HG03196 (cell line): ENCODE measurements at regions not wholly inside any gene's neighbourhood (a gene's known extent, or its start where the extent isn't known, plus 50 kb on each side); places are given as distances from the start of the nearest gene placed in this dataset.
"Not testable (repeated sequence)": the region's sequence is repeated elsewhere in the genome, so short reads cannot be mapped to it uniquely, and the experiment has no call there.

Experiments used
- ATAC-seq: cut with Tn5 transposase; IDR thresholded peaks from one replicate; pipeline ENCODE4 v1.9.1; 2021; ENCODE audit not compliant: unreplicated experiment

DNA sequence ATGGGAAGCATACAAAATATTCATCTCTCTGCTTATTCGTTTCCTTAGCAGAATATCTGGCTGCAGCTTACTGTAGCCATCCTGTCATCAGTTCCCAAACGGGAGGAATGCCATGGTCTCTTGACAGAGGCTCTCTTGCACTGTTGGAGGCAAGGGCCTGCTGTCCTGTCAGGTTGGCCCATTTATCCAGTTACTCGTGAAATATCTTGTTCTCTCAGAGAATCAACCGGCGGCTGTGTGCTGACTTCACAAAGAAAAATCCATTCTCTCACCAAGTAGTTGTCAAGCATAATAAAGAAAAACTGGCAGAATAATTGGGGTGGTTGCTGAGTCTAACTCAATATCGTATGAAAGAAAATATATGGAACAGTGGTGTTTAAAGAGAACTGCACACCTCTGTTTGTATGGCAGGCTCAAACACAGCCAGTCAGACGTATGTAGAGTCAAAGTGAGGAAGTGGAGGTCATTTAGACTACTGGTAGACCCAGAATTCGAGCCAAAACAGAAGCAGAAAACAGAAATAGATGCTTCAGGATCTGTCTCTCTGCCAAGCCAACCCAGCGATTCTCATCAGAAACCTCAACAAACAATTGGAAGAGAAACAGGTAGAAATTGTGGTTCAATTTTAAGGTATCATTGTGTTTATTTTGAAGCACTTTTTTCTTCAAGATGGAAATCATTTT, 349.2 kb upstream of the PRKCQ start:
- ATAC-seq: no peak

DNA sequence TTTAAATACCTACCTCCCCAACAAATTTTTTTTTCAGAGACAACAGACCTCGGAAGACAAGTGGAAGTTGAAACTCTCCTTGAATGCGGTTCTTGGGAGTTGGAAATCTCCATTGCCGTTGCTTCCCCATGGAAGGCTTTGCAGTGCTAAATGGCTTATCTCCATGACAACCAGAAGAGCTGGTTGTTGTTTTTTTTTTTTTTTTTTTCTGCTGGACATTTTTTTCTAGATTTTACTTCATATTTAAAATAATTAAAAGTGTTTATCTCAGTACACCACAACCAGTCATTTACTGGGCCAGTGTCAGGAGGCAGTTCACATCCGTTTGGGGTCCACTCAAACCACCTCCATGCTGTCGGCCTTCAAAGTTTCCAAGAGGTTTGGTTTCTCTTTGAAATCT, 348.5 kb upstream of the PRKCQ start:
- no peak for ATAC-seq

DNA sequence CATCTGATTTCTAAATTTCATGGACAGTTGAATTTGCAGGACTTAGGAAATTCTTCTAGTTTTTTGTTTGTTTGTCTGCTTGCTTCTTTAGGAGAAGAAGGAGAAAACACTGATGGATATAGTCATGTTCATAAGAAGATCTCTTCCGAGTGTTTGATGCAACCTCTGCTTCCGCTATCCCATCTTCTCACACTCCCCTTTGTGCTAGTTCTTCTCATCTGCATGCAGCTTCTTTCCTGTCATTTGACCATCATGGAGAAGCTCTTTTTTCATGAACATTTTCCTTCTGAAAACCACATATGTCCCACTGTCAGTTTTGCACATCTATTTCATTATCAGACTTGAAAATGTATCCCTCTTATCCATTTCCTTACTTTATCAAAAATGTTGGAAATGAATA, 346.9 kb upstream of the PRKCQ start:
- ATAC-seq: no peak

DNA sequence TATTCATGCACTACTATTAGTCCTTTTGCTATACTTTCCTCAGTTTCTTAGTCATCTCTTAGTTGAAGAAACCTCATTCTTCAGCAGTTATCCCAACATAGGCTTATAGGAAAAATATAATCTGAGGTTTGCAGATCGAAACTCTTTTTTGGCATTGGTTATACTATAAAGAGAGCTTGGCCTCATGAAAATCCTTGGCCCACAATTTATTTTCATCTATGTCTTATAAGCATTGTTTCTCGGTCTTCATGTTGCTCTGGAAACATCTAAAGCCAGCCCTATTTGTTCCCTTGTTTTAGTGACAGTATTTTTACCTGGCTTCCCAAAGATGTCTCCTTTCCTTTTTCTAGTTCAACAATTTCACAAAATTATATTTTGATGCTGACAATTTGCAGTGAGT, 345.1 kb upstream of the PRKCQ start:
- no peak for ATAC-seq

DNA sequence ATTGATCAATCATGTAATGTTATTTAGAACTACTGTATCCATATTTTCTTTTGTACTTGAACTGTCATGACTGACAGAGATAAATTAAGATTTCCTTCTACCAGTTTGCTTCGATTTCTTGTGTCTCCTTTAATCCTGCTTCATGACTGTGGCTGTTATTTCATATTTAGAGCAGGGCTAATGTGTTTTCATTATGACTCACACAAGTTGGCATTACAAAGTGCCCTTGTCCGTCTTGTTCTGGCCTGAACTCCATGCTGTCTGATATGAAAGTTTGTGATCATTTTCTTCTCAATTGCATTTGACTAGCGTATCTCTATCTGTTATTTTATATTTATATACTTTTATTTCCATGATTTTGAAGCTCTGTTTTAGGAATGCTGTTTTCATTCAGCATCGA, 344.1 kb upstream of the PRKCQ start:
- no peak for ATAC-seq

DNA sequence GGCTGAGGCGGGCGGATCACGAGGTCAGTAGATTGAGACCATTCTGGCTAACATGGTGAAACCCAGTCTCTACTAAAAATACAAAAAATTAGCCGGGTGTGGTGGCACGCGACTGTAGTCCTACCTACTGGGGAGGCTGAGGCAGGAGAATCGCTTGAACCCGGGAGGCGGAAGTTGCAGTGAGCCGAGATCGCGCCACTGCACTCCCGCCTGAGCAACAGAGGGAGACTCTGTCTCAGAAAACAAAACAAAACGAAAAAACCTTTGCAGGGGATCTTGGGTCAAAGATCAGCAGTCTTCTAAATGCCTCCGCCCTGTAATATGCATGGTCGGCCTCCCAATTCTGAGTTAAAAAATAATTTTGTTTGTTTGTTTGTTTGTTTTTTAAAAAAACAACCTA, 340.9 kb upstream of the PRKCQ start:
- not testable (repeated sequence) for ATAC-seq

DNA sequence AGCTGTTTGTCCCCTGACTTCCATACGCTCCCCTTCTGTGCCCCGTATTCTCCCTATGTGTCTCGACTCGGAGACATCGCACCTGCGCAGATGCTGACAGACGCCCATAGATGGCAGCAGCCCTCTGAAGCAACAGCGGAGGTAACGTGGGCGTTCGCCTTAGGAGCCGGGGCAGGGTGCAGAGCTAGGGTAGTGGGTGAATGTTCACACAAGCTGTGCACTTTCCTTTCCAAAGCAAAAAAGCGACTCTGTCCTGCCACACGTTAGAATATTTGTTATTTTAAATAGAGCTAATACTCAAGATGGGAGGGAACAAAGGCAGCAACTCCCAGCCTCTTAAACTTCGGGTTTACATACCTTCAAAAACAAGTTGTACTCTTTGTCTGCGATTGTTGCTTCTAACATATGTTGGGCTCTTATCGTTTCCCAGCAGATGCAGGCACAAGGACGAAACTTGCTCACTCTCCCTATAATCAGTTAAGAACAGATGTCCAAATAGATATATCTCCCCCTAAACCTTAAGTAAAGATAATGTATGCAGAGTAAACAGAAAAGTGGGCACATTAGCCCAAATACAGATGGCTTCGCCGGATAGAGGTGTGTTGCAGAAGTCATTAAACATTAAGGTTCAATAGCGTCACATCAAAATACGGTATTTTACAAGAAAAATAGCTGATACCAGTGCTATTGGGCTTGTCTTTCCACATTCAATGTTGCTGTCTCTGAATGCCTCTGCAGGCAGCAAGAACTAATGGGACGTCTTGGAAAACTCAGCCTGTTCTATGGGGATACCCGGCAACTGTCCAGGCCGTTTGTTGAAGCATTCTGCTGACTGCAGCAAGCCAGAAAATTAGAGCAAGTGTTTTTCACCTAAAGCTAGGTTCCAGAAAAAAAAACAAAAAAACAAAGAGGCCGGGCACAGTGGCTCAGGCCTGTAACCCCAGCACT, 340.3 kb upstream of the PRKCQ start:
- peak; percentile 98 for ATAC-seq

DNA sequence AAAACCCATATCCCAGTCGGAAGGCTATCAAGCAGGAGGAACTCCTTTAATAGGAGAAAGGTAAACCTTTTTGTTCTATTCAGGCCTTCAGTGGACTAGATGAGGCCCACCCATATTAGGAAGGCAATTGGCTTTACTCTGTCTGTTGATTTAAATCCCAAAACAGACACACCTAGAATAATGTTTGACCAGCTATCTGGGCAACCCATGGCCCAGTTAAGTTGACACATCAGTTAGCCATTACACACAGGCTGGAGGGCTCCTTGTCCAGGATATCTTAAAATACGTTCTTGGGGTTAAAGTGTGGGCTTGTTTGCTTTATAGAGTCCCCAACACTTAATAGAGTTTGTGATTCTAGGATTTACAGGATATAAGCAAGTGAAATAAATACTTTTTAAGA, 339.0 kb upstream of the PRKCQ start:
- no peak for ATAC-seq

DNA sequence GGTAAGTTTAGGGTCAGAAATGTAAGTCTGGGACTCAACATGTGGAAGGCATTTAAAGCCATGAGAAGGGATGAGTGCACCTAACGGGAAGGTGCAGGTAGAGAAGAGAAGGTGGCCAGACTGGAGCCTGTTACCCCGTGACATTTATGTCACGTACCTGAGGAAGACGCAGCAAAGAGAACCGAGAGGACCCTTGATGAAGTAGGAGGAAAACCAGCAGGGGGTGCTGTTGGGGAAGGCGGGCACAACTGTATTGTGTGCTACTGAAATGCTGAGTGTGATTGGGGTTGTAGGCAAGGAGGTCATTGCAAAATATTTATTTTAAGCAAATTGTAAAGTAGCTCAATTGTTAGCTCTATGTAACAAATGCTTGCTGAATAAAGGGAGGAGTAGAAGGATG, 338.2 kb upstream of the PRKCQ start:
- ATAC-seq: no peak

DNA sequence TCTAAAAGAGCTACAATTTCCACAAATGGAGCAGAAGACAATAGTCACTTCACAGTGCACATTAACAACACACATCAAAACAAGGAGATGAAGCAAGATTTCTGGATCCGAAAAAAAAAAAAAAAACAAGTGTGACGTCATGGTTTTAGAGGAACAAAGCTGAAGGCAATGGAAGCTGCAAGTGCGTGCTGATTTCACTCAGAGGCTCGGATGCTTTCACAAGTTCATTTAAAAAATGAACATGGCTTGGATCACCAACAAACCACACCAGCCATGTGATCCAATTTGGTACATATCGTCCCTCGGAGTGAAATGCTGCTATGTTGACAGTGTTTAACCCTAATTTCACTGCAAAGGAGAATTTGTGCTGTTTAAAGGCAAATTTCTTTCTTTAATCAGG, 337.0 kb upstream of the PRKCQ start:
- no peak for ATAC-seq

DNA sequence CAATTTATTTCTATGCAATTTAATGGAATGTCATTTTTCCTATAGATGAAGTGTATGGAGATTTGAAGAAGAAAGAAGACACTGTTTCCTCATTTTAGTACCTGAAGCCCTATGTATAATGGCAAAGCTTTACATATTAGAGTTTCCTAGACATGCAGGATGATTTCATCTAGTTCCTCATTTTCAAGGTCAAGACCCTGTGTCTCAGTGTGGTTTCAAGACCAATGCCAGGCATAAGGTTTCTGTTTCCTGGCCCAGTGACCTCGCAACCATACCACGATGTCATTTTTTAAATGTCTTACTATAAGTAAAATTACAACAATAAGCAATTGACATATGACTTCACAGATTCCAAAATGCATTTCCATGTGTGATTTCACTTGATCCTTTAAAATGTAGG, 336.5 kb upstream of the PRKCQ start:
- ATAC-seq: no peak

DNA sequence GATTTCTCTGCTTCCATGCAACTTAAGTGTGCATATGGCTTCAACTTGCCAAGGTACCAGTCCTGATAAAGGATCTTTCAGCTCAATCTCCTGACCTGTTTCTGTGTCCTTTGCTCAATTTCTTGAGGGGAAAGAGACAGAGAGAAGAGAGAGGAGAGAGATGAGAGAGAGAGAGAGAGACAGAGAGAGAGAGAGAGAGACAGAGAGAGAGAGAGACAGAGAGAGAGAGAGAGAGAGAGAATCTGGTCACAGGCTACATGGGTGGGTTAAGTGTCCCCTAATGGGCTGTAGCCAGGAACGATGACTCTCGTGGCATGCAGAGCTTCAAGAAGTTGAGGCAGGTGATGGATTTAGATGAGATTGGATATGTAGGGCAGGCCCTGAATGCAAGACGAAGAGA, 335.2 kb upstream of the PRKCQ start:
- no peak for ATAC-seq

DNA sequence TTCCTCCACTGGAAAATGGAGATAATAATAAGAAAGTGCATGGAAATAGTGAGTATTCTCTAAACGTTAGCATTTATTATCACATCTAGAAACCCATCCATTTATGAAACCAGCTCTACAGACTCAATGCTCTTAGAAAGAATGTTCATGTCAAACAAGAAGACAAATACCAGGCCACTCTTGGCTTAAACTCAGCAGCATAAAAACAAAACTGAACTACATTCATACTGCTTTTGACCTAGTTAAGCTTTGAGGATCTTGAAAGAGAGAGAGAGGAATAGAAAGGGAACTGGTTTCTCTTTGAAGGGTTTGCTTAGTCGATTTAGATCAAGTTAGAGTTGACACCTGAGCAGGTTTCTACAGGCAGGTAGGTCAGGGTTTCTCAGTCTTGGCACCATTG, 332.9 kb upstream of the PRKCQ start:
- no peak for ATAC-seq

DNA sequence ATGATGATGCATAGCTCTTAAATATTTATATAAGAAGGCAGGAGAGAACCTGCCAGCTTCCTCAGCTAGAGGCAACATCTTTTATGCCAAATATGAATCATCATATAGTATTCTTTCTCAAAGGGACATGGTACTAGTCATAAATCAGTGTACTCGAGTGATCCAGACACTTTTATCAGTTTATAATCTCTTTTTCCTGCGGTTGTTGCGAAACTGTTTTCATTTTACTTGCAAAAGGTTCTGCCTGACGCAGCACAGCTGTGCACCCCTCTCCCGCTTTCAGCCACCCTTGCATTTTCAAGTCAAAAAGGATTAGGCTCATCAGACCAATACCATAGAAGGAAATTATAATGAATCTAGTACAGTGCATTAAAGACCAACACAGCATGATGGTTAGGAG, 332.3 kb upstream of the PRKCQ start:
- no peak for ATAC-seq

DNA sequence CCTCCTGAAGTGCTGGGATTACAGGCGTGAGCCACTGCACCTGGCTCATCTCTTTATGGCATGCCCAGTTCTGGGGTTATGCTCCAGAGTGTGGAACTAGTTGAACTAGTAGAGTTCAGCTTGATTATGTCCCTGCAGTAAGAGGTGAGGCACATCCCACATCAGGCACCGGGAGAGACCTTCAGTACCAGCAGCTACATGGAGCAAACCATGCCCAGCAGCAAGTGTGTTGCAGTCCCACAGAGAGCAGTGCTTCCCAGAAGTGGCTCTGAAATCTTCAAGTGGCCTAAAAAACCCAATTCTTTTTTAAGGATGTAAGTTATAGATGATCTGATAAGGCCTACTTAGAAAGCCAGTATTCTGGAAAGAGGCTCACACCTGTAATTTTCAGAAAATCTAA, 331.9 kb upstream of the PRKCQ start:
- ATAC-seq: no peak

DNA sequence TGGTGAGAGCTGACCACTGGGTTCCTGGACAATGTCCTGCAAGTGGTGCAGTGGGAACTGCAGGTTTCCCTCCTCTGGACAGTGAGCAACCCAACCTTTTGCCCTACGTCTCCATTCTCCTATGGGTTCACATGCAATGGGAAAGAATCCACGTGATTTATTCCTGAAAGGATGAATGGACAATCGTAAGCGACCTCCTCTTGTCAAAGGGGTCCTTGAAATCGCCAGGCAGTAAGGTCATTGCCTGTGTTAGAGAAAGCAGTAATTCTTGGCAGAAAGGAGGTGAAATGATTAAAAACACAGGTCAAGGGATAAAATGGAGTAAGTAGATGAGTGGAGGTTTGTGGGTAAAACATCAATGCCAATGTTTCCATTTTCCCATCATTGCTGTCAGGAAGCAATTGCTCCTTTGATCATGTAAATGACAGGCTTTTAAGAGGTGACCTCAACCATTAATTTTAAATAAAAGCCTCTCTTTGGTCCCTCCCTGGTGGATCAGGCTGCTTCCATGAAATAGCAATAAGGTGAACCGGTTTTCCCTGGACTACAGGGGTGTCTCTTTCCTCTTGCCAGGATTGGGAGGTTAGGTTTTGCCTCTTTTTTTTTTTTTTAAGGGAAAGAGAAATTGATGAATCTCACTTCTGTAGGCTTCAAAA, 330.0 kb upstream of the PRKCQ start:
- no peak for ATAC-seq

DNA sequence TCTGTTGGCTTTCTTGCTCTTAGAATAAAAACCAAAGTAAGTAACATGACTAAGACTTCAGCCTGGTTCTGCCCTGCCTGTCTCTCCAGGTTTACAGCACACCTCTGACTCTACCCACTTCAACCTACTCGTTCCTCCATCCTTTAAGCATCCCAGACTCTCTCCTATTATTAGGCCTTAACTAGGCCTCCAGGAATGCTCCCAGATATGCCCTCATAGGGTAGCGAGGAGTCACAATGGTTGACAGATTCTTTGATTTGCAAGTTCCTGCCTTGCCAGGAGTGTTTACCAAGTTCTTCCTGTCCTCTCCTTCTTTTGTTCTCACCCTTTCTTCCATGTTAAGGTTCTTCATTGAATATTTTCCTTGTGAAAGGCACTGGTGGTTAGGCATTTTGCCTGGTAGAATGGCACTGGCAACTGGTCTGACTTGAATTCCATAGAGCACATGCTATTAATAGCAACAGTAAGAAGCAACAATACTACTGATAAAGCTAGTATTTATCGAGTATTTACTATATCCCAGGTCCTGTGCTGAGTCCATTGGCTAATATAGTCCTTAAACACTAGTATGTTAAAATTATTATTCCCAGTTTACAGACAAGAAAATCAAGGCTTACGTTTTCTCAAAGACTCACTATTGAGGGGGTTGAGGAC, 327.9 kb upstream of the PRKCQ start:
- no peak for ATAC-seq

DNA sequence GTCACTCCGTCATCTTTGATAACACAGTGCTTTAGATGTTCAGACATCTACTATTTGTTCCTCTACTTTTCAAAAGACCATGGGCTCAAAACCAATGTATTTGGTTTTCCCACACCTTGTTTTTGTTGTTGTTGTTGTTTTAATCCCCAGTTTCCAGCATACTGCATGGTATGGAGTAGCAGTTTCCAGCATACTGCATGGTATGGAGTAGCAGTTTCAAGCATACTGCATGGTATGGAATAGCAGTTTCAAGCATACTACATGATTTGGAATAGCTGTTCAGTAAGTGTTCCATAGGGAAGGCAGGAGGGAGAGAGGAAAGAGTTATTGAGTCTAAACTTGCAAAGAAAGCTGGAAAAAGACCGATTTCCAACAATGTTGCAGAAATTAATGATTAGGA, 314.3 kb upstream of the PRKCQ start:
- no peak for ATAC-seq

DNA sequence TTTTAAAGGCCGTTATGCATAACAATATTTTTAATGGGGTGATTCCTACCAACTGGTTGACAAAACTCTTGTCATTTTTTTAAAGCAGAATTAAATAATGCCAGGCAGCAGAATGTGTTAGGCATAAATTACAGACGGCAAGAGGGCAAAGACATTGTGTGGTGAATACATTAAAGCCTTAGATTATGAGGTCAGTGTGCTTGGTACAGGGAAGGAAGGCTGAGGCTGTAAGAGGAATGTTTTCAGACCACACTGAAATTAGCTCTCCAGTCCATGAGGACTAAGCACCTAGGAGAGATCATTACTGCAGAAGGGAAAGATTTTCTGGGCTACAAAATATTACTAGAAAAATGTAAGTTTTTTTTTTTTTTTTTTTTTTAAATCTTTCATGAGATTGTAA, 312.8 kb upstream of the PRKCQ start:
- no peak for ATAC-seq

DNA sequence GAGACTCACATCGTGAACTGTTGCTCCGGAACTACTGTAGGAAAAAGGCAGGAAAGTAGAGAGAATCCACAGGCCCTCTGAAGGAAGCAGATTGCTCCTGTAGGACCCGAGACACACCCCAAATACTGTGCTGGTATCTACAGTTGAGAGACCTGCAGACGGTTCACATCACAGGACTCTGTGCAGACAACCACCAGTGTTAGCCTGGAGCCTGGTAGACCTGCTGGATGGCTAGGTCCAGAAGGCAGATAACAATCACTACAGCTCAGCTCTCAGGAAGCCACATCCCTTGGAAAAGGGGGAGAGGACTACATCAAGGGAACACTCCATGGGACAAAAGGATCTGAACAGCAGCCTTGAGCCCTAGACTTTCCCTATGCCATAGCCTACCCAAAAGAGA, 311.8 kb upstream of the PRKCQ start:
- ATAC-seq: no peak

DNA sequence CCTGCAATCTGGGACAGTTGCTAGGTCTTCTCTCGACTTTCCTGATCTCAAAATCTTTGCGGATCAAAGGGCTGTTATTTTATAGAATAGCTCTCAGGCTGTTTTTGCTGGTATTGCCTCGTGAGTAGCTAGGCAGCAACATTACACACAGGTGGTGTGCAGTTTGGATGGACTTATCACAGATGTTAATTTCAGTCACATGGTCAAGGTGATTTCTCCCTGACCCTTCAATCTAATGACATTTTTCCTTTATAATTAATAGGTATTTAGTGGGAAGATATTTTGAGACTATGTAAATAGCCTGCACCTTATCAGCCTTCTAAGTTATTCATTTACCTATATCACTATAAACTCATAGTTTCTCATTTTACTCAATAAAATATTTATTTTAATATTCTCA, 309.6 kb upstream of the PRKCQ start:
- no peak for ATAC-seq

DNA sequence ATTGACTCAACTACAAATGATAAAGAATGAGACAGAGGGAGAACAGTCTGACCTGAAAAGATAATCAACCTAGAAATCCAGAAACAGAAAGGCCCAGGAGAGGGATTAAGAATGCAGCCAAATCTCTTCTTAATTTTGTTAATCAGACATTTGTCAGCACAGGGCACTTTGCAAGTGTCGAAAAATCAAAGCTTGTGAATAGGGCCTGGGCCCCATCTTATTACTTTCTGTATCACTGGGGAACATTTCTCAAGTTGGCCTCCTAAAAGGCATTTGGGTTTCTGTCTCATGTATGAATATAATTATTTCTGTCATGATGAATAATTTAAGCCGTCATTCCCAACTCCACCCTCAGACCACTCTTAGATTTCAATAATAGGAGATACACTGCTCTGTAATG, 308.4 kb upstream of the PRKCQ start:
- no peak for ATAC-seq
